ENCODE measurements at regions not wholly inside any gene's neighbourhood (a gene's known extent, or its start where the extent isn't known, plus 50 kb on each side); places are given as distances from the start of the nearest gene placed in this dataset.

- no peak for DNase-seq (ENCODE audit: low spot score)
Measured at GRCh38 chr3:111351334-111351733, 190.7 kb upstream of the CD96 start.

- DNase-seq (ENCODE audit: low spot score), result no peak
Measured at GRCh38 chr3:111352585-111352984, 189.4 kb upstream of the CD96 start.

- no peak for DNase-seq (ENCODE audit: low spot score)
Measured at GRCh38 chr3:111359261-111360030, 182.6 kb upstream of the CD96 start.

- DNase-seq (ENCODE audit: low spot score), result peak; percentile 8
Measured at GRCh38 chr3:111362381-111363009, 179.5 kb upstream of the CD96 start.

- DNase-seq (ENCODE audit: low spot score), result no peak
Measured at GRCh38 chr3:111366515-111366914, 175.5 kb upstream of the CD96 start.

- no peak for DNase-seq (ENCODE audit: low spot score)
Measured at GRCh38 chr3:111368056-111368455, 173.9 kb upstream of the CD96 start.

GRCh38 chr3:111369958-111370357 is 172.0 kb upstream of the CD96 start:
- no peak for DNase-seq (ENCODE audit: low spot score)

GRCh38 chr3:111373239-111373638 is 168.8 kb upstream of the CD96 start:
- DNase-seq (ENCODE audit: low spot score), result no peak

GRCh38 chr3:111373861-111374260 is 168.1 kb upstream of the CD96 start:
- DNase-seq (ENCODE audit: low spot score), result no peak

GRCh38 chr3:111385971-111386495 is 156.0 kb upstream of the CD96 start:
- no peak for DNase-seq (ENCODE audit: low spot score)

- no peak for DNase-seq (ENCODE audit: low spot score)
Measured at GRCh38 chr3:111392894-111393398, 149.1 kb upstream of the CD96 start.

GRCh38 chr3:111412656-111413055 is 129.3 kb upstream of the CD96 start:
- no peak for DNase-seq (ENCODE audit: low spot score)

- DNase-seq (ENCODE audit: low spot score), result no peak
Measured at GRCh38 chr3:111414531-111414930, 127.5 kb upstream of the CD96 start.

- no peak for DNase-seq (ENCODE audit: low spot score)
Measured at GRCh38 chr3:111415018-111415417, 127.0 kb upstream of the CD96 start.

- DNase-seq (ENCODE audit: low spot score), result no peak
Measured at GRCh38 chr3:111418391-111418790, 123.6 kb upstream of the CD96 start.

GRCh38 chr3:111428301-111428700 is 113.7 kb upstream of the CD96 start:
- DNase-seq (ENCODE audit: low spot score), result no peak

- DNase-seq (ENCODE audit: low spot score), result no peak
Measured at GRCh38 chr3:111434941-111435622, 106.9 kb upstream of the CD96 start.

- DNase-seq (ENCODE audit: low spot score), result no peak
Measured at GRCh38 chr3:111438283-111438682, 103.7 kb upstream of the CD96 start.

GRCh38 chr3:111454551-111454950 is 87.4 kb upstream of the CD96 start:
- no peak for DNase-seq (ENCODE audit: low spot score)

- peak; percentile 17 for DNase-seq (ENCODE audit: low spot score)
Measured at GRCh38 chr3:111465081-111465670, 76.8 kb upstream of the CD96 start.

- no peak for DNase-seq (ENCODE audit: low spot score)
Measured at GRCh38 chr3:111470032-111470431, 72.0 kb upstream of the CD96 start.

GRCh38 chr3:111471831-111472230 is 70.2 kb upstream of the CD96 start:
- DNase-seq (ENCODE audit: low spot score), result no peak

Data from SK-N-DZ (cell line).